HG03558 (cell line): ENCODE measurements at regions not wholly inside any gene's neighbourhood (a gene's known extent, or its start where the extent isn't known, plus 50 kb on each side); places are given as distances from the start of the nearest gene placed in this dataset.

Source experiments
- ATAC-seq: cut with Tn5 transposase; IDR thresholded peaks from one replicate; pipeline ENCODE4 v1.9.1; 2021; ENCODE audit warnings: moderate number of reproducible peaks; ENCODE audit not compliant: unreplicated experiment; ENCODE audit errors: extremely low read depth

DNA sequence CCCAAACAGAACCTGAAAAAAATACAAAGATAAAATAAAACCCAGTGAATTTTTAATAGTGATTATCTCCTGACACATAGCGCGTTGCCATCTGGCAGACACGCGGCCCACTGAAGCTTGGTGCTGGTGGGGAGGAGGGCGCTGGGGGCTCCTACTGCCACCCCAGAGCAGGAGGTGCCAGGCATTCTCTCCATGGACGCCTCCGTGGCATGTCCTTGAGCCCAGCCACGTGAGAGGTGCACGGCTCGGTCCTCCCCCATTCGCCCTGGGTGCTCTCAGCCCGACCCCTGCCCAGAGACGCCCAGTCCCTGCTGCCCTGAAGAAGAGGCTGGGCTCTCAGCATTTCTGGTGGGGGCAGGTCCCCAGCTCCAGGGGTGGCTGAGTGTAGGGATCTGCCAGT lies 142.2 kb upstream of the GSE1 start:
- ATAC-seq, result no peak

GRCh38 chr16:85471469-85472431 lies 141.4 kb upstream of the GSE1 start:
- no peak for ATAC-seq

GRCh38 chr16:85472514-85472913 lies 140.6 kb upstream of the GSE1 start:
- no peak for ATAC-seq

DNA sequence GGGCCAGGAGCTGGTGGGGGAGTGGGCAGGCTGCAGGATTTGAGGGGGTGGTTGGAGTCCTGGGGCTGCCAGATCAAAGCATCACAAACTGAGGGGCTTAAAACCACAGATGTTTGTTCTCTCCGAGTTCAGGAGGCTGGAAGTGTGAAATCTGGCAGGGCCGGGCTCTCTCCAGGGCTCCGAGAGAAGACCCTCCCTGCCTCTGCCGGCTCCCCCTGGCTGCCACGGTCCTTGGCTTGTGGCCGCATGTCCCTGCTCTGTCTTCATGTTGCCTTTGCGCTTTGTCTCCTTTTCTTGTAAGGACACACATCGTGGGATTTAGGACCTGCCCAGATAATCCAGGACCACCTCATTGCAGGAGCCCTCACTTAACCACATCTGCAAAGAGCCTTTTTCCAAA lies 139.8 kb upstream of the GSE1 start:
- no peak for ATAC-seq

- no peak for ATAC-seq
Observed at GRCh38 chr16:85473909-85474620, 139.1 kb upstream of the GSE1 start.

- ATAC-seq, result no peak
Observed at GRCh38 chr16:85474621-85475217, 138.4 kb upstream of the GSE1 start.

GRCh38 chr16:85475233-85475632 lies 137.9 kb upstream of the GSE1 start:
- ATAC-seq, result no peak

DNA sequence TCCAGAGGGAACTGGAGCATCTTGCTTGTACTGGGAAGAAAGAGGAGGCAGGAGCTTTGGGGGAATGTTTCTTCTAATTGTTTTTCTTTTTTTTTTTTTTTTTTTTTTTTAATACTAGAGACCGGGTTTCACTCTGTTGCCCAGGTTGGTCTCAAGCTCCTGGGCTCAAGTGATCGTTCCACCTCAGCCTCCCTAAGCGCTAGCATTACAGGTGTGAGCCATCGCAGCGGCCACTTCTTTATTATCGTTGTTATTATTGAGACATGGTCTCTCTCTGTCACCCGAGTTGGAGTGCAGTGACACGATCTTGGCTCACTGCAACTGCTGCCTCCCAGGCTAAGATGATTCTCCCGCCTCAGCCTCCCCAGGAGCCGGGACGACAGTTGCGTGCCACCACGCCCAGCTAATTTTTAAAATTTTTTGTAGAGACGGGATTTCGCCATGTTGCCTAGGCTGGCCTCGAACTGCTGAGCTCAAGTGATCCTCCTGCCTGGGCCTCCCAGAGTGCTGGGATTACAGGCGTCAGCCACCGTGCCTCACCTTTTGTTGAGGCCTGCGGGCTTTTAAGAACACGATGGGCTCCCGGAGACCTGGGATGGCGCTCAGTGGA lies 137.3 kb upstream of the GSE1 start:
- no peak for ATAC-seq

DNA sequence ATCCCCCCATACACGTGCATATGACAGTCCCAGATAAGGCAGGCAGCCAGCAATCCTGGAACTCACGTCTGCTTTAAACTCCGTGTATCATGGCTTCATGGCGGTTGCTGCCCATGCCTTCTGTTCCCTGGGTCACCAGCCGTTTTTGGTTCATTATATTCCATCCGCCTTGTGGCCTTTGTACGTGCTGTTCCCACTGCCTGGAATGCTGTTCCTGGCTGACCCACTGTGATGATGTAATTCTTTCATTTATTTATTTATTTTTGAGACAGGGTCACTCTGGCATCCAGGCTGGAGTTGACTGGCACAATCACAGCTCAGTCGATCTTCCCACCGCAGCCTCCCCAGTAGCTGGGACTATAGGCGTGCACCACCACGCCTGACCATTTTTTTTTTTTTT lies 136.7 kb upstream of the GSE1 start:
- ATAC-seq, result no peak

GRCh38 chr16:85477801-85478363 lies 135.2 kb upstream of the GSE1 start:
- ATAC-seq, result no peak

- ATAC-seq, result no peak
Observed at GRCh38 chr16:85479972-85480726, 133.0 kb upstream of the GSE1 start.

GRCh38 chr16:85480727-85481101 lies 132.4 kb upstream of the GSE1 start:
- no peak for ATAC-seq

DNA sequence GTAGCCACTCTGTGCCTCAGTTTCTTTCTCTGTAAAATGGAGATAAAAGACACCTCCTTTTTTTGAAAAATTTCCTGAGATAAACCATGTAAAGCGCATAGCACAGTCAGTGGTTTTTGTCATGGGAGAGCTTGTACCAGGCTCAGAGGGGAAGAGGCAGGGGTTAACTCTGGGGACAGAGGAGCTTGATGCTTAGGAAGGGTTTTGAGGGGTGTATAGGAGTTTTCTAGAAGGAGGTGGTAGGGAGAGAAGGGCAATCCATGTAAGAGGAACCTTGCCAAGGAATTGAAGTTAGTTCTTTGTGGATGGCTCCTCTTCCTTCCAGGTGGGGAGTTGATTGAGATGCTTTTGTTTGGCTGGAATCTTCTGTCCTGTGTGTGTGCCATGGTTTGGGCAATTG lies 131.9 kb upstream of the GSE1 start:
- no peak for ATAC-seq

- ATAC-seq, result no peak
Observed at GRCh38 chr16:85481738-85482137, 131.4 kb upstream of the GSE1 start.

DNA sequence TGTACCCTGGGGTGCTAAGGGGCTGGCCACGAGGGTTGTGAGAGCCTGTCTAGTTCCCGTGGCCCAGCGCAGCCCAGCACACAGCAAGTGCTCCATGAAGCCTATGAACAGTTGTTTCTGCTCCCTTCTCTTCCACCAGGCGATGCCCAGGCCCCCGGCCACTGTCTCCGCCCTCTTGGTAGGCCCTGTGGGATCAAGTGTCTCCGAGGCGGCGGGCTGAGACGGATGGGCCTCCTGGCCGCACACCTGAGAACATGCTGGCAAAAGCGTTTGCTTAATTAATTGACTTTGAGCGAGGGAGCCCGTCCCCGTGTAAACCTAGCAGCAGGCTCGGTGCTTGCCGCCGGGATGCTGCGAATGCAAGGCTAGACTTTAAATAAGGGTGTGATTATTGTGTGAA lies 129.7 kb upstream of the GSE1 start:
- ATAC-seq, result no peak

DNA sequence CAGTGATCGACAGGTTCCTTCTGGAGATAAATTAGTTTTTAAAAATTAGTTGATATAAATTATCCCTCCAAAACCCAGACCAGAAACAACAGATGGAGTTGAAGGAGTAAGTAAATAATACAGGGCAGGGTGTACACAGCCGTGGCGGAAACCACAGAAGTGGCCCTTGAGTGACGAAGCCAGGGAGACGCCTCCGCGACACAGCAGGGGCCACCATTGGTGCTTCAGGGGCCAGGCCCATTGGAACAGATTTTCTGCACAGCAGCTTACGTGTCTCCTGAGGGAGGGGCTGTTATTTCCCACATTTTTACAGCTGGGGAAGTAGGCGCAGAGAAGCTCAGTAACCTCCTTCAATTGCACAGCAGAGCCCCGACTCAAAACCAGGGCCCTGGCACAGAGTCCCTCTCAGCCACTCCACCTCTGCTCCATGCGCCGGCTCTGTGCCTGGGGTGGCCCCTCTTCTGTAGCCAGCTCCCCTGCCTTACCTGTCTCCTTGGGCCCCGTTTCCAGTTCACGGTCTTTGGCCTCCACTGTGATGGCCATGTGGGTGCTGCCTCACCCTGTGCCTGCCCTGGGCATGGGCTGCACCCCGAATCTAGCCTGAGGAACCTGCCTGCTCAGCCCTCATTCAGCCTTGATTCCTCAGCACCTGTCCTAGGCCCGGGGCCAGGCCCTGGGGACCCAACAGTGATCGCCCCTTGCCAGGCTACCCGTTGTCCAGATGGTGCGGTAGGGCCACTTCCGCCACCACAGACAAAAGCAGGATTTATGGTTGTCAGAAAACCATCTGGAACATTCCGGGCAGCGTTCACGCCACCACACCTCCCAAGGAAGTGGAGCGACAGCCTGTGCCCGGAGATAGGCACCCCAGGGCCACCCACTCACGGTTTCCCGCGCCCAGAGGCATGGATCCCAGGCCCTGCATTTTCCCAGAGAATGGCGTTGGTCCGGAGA lies 128.5 kb upstream of the GSE1 start:
- ATAC-seq, result no peak

DNA sequence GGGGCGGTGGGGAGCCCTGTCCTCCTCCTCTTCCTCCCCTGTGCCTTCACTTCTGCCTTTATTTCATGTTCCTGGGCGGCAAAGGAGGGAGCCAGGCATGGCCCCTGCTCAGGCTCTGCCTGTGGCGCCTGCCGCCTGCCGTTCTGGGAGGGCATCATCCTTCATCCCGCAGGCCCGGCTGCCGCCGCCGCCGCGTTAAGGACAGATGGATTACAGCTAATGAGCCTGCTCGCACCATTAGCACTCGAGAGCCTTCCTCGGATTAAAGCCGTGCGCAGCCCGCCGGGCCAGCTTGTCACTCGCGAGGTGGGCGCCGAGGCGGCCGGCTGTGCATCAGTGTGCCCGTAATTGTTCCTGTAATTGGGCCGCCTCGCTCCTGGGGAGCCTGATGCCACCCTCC lies 127.7 kb upstream of the GSE1 start:
- no peak for ATAC-seq

DNA sequence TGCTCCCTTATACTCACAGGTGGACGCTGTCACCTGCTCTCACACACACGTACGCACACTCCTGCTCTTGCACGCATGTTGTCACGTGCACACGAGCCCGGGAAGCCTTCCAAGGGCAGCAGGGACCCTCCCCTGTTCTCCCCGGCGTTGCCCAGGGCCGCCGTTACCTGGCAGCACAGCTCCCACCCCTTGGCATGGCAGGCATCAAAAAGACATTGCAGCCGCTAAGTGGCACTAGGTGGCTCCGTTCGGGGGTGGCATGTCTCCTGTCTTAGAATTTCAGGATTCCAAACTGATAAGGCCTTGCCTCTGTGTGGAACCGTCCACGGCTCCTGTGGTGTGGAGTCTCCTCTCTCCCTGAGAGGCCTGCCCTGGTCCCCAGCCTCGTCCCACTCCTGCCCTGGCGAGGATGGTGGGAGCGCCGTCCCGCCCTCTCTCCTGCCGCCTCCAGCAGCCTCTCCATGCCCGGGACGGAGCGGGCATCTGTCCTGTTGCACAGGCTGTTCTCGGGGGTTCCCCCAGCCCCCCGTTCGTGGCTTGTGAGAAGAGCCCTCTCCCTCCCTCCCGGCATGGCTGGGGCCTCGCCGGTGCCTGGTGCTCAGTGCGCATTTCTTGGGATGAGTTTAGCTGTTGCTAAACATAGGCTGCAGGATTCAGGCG lies 126.7 kb upstream of the GSE1 start:
- no peak for ATAC-seq
